H1 (cell line): ENCODE measurements at regions not wholly inside any gene's neighbourhood (a gene's known extent, or its start where the extent isn't known, plus 50 kb on each side); places are given as distances from the start of the nearest gene placed in this dataset.

ENCODE experiments used
- CTCF ChIA-PET: fragments of 300-600 bp; sonication (Branson Sonifier 250); formaldehyde crosslinking; loops from one replicate; lab custom pipeline; 2021; ENCODE audit not compliant: partially characterized antibody; lab: Charles Lee
- POLR2A ChIA-PET: fragments of 300-600 bp; sonication (Branson Sonifier 250); formaldehyde crosslinking; loops from one replicate; lab custom pipeline; 2021; ENCODE audit warnings: inconsistent platforms; ENCODE audit not compliant: partially characterized antibody; lab: Charles Lee
- DNase-seq, 2 experiments: peaks; one replicate each; pipeline versions ENCODE4 v3.0.0 to v3.0.0-alpha.2; 2010 to 2022; ENCODE audit warnings: low spot score in 2 of 2, low read depth in 1 of 2, mixed read lengths in 1 of 2
- FAIRE-seq: peaks from 2 replicates; lab custom pipeline; 2011; peaks lifted over from hg19 to GRCh38; lab: Jason Lieb, UNC
- H2AFZ ChIP-seq: 2 replicates; pipeline ENCODE4 v1.8.1; 2012; ENCODE audit warnings: low read length, inconsistent platforms
- H2AK5ac ChIP-seq: 2 replicates; pipeline ENCODE4 v1.6.1; 2013; ENCODE audit warnings: low read depth, low read length
- H2BK120ac ChIP-seq: replicated peaks from 2 replicates; pipeline ENCODE3; 2013; ENCODE audit warnings: low read depth, low read length, inconsistent platforms
- H2BK12ac ChIP-seq: 2 replicates; pipeline ENCODE4 v1.6.1; 2013; ENCODE audit warnings: low read depth, low read length
- H2BK15ac ChIP-seq: 2 replicates; pipeline ENCODE4 v1.6.1; 2013; ENCODE audit warnings: low read length
- H2BK20ac ChIP-seq: 2 replicates; pipeline ENCODE4 v1.6.1; 2013; ENCODE audit warnings: low read length
- H2BK5ac ChIP-seq: 2 replicates; pipeline ENCODE4 v1.6.1; 2013; ENCODE audit warnings: low read depth, low read length
- H3K14ac ChIP-seq: 2 replicates; pipeline ENCODE4 v1.6.1; 2013; ENCODE audit warnings: inconsistent platforms; ENCODE audit not compliant: insufficient read length
- H3K18ac ChIP-seq: 2 replicates; pipeline ENCODE4 v1.6.1; 2013; ENCODE audit warnings: low read length; ENCODE audit errors: extremely low read depth
- H3K23ac ChIP-seq: 2 replicates; pipeline ENCODE4 v1.6.1; 2013; ENCODE audit warnings: inconsistent platforms; ENCODE audit not compliant: insufficient read length
- H3K23me2 ChIP-seq: 2 replicates; pipeline ENCODE4 v1.6.1; 2013; ENCODE audit warnings: low read depth, low read length
- H3K27ac ChIP-seq: 2 replicates; pipeline ENCODE4 v1.6.1; 2011; ENCODE audit warnings: low read depth, low read length, inconsistent platforms
- H3K27me3 ChIP-seq, 4 experiments: replicated peaks in 1 of 4; 1 replicate in 1 of 4; 2 replicates in 3 of 4; pipeline versions ENCODE4 v1.6.1 to v1.8.1; 2011 to 2013; ENCODE audit warnings: low read length in 3 of 4, mild to moderate bottlenecking in 3 of 4, inconsistent platforms in 2 of 4, mixed read lengths in 2 of 4, moderate library complexity in 1 of 4; ENCODE audit not compliant: control insufficient read depth in 3 of 4, insufficient read depth in 3 of 4; ENCODE audit errors: extremely low read depth in 1 of 4
- H3K36me3 ChIP-seq, 4 experiments: 2 replicates each; pipeline versions ENCODE4 v1.6.1 to v1.8.1; 2011 to 2013; ENCODE audit warnings: mild to moderate bottlenecking in 4 of 4, low read length in 3 of 4, moderate library complexity in 2 of 4, control low read depth in 1 of 4, inconsistent platforms in 1 of 4; ENCODE audit not compliant: insufficient read depth in 4 of 4, control insufficient read depth in 2 of 4
- H3K4ac ChIP-seq: replicated peaks from 2 replicates; pipeline ENCODE3; 2013; ENCODE audit warnings: low read length, low read depth, mixed read lengths, inconsistent platforms; ENCODE audit not compliant: insufficient read length
- H3K4me1 ChIP-seq, 4 experiments: replicated peaks in 1 of 4; 1 replicate in 1 of 4; 2 replicates in 3 of 4; pipeline versions ENCODE4 v1.6.1 to v1.8.1; 2011 to 2013; ENCODE audit warnings: low read length in 3 of 4, inconsistent platforms in 2 of 4, mixed read lengths in 1 of 4; ENCODE audit not compliant: insufficient read depth in 4 of 4, control insufficient read depth in 3 of 4
- H3K4me2 ChIP-seq, 2 experiments: 2 replicates each; pipeline versions ENCODE4 v1.6.1 to v1.8.1; 2011 to 2013; ENCODE audit warnings: low read depth in 2 of 2, low read length in 2 of 2, control low read depth in 1 of 2, inconsistent platforms in 1 of 2, mild to moderate bottlenecking in 1 of 2; ENCODE audit not compliant: insufficient read depth in 1 of 2
- H3K4me3 ChIP-seq, 4 experiments: fragments of 200-600, 300-600 bp in 1 of 4; sonication (generic), shearing (Covaris generic), sonication (Bioruptor Twin) in 1 of 4; 2 replicates each; pipeline versions ENCODE4 v1.5.1 to v1.8.1; 2011 to 2016; ENCODE audit warnings: low read length in 4 of 4, low read depth in 3 of 4, control low read depth in 2 of 4, inconsistent platforms in 2 of 4, mild to moderate bottlenecking in 2 of 4, mixed read lengths in 1 of 4, moderate library complexity in 1 of 4; ENCODE audit not compliant: insufficient read depth in 2 of 4; ENCODE audit errors: extremely low read depth in 1 of 4
- H3K56ac ChIP-seq: replicated peaks from 2 replicates; pipeline ENCODE3; 2013; ENCODE audit warnings: low read depth, mild to moderate bottlenecking, mixed read lengths, low read length, inconsistent platforms; ENCODE audit not compliant: insufficient read length
- H3K79me1 ChIP-seq: 2 replicates; pipeline ENCODE4 v1.6.1; 2013; ENCODE audit warnings: low read depth, low read length, control low read depth
- H3K79me2 ChIP-seq, 2 experiments: 2 replicates each; pipeline versions ENCODE4 v1.6.1 to v1.8.1; 2012 to 2013; ENCODE audit warnings: low read length in 2 of 2, mild to moderate bottlenecking in 2 of 2, inconsistent platforms in 1 of 2; ENCODE audit not compliant: insufficient read depth in 2 of 2, control insufficient read depth in 1 of 2
- H3K9ac ChIP-seq, 4 experiments: replicated peaks in 1 of 4; 1 replicate in 1 of 4; 2 replicates in 3 of 4; pipeline versions ENCODE4 v1.6.1 to v1.8.1; 2011 to 2013; ENCODE audit warnings: low read depth in 3 of 4, low read length in 3 of 4, control low read depth in 2 of 4, mild to moderate bottlenecking in 2 of 4, moderate library complexity in 2 of 4, inconsistent platforms in 1 of 4; ENCODE audit errors: extremely low read depth in 1 of 4
- H3K9me3 ChIP-seq, 2 experiments: 2 replicates each; pipeline versions ENCODE4 v1.6.1 to v1.8.1; 2012 to 2013; ENCODE audit warnings: mild to moderate bottlenecking in 2 of 2, moderate library complexity in 2 of 2, control low read depth in 1 of 2, inconsistent platforms in 1 of 2, low read depth in 1 of 2, low read length in 1 of 2, mixed read lengths in 1 of 2; ENCODE audit not compliant: insufficient read depth in 2 of 2
- H4K20me1 ChIP-seq, 2 experiments: replicated peaks in 1 of 2; 2 replicates each; pipeline versions ENCODE3 to v1.8.1; 2011 to 2013; ENCODE audit warnings: inconsistent platforms in 2 of 2, low read length in 2 of 2, mild to moderate bottlenecking in 1 of 2; ENCODE audit not compliant: insufficient read depth in 2 of 2, control insufficient read depth in 1 of 2
- H4K5ac ChIP-seq: 2 replicates; pipeline ENCODE4 v1.6.1; 2013; ENCODE audit warnings: low read length, low read depth, mixed read lengths, inconsistent platforms; ENCODE audit not compliant: insufficient read length
- H4K8ac ChIP-seq: 2 replicates; pipeline ENCODE4 v1.8.0; 2013; ENCODE audit warnings: mild to moderate bottlenecking, moderate library complexity, low read length, inconsistent platforms; ENCODE audit not compliant: insufficient read depth; ENCODE audit errors: extremely low read depth
- H4K91ac ChIP-seq: replicated peaks from 2 replicates; pipeline ENCODE3; 2013; ENCODE audit warnings: low read length, mixed read lengths, inconsistent platforms; ENCODE audit not compliant: insufficient read length
- BRCA1 ChIP-seq: IDR thresholded peaks from 2 replicates; pipeline ENCODE4 v1.6.1; 2012; ENCODE audit warnings: low read depth, low read length, improper control_type of control experiment
- CHD2 ChIP-seq: IDR thresholded peaks from 2 replicates; pipeline ENCODE4 v1.6.1; 2012; ENCODE audit warnings: low read length, improper control_type of control experiment
- GABPA ChIP-seq: IDR thresholded peaks from 2 replicates; pipeline ENCODE4 v1.6.1; 2011; ENCODE audit warnings: mild to moderate bottlenecking, low read length, moderate library complexity, borderline replicate concordance; ENCODE audit not compliant: insufficient read depth
- JUND ChIP-seq: IDR thresholded peaks from 2 replicates; pipeline ENCODE4 v1.6.1; 2011; ENCODE audit warnings: mild to moderate bottlenecking, improper control_type of control experiment, low read length
- POLR2A ChIP-seq, 2 experiments: IDR thresholded peaks; 1 replicate in 1 of 2; 2 replicates in 1 of 2; pipeline ENCODE4 v1.6.1; 2011; ENCODE audit warnings: low read depth in 2 of 2, low read length in 2 of 2, mild to moderate bottlenecking in 2 of 2; ENCODE audit errors: control extremely low read depth in 1 of 2
- RXRA ChIP-seq: IDR thresholded peaks from 2 replicates; pipeline ENCODE4 v1.6.1; 2011; ENCODE audit warnings: low read depth, mild to moderate bottlenecking, low read length, moderate library complexity; ENCODE audit not compliant: insufficient read depth
- SIRT6 ChIP-seq: IDR thresholded peaks from one replicate; pipeline ENCODE4 v1.7.1; 2012; ENCODE audit warnings: low read length, inconsistent platforms
- SIX5 ChIP-seq: IDR thresholded peaks from 2 replicates; pipeline ENCODE4 v1.6.1; 2011; ENCODE audit warnings: mild to moderate bottlenecking, low read depth, low read length
- SP1 ChIP-seq: IDR thresholded peaks from 2 replicates; pipeline ENCODE4 v1.6.1; 2011; ENCODE audit warnings: low read depth, low read length
- SP4 ChIP-seq: IDR thresholded peaks from 2 replicates; pipeline ENCODE4 v1.6.1; 2012; ENCODE audit warnings: low read length, inconsistent platforms
- SUZ12 ChIP-seq: fragments of 200-600 bp; sonication (generic); IDR thresholded peaks from 2 replicates; pipeline ENCODE4 v1.6.1; 2012; ENCODE audit warnings: mild to moderate bottlenecking, inconsistent platforms, low read length, moderate library complexity, mixed read lengths
- TAF1 ChIP-seq: IDR thresholded peaks from 2 replicates; pipeline ENCODE4 v1.6.1; 2011; ENCODE audit warnings: mild to moderate bottlenecking, low read depth, low read length
- TAF7 ChIP-seq: optimal IDR thresholded peaks from 2 replicates; pipeline ENCODE3; 2011; ENCODE audit warnings: low read depth, mild to moderate bottlenecking, inconsistent platforms, low read length, moderate library complexity, borderline replicate concordance
- TCF12 ChIP-seq: IDR thresholded peaks from 2 replicates; pipeline ENCODE4 v1.6.1; 2011; ENCODE audit warnings: low read depth, mild to moderate bottlenecking, low read length

- Histone ChIP-seq H3K9ac (no peak overlapping the region), H3K56ac (no peak overlapping the region), H2BK5ac (no peak overlapping the region), H4K8ac (no peak overlapping the region), H3K18ac (no peak overlapping the region), H2AFZ (peak overlapping the region; percentile 74), H3K23me2 (no peaks in the 10 kb centered on the region; the same call in 1 of the 2 replicates), H3K4ac (no peak overlapping the region), H3K4me2 (no peak overlapping the region), H3K14ac (no peak overlapping the region), H2BK20ac (no peak overlapping the region), H3K4me1 (no peaks in the 10 kb centered on the region; a peak in 1 of 7 replicates), H3K27me3 (no peaks in the 10 kb centered on the region), H3K23ac (no peak overlapping the region), H4K20me1 (no peaks in the 10 kb centered on the region), H4K5ac (no peak overlapping the region), H3K27ac (no peak overlapping the region), H3K4me3 (no peak overlapping the region), H4K91ac (no peak overlapping the region), H2BK120ac (no peak overlapping the region), H3K79me2 (no peaks in the 10 kb centered on the region), H3K9me3 (no peaks in the 10 kb centered on the region), H2BK15ac (no peak overlapping the region), H2AK5ac (no peak overlapping the region), H3K36me3 (no peaks in the 10 kb centered on the region), H2BK12ac (no peak overlapping the region), H3K79me1 (no peaks in the 10 kb centered on the region)
- no peak for FAIRE-seq
- ChIA-PET POLR2A (no interaction called here), CTCF (no interaction called here)
- no peak for DNase-seq
- TF ChIP-seq BRCA1 (no peak), SP4 (no peak), SP1 (no peak), TAF7 (no peak), POLR2A (IDR thresholded peaks at IDR 0.05; ENCODE audit: control extremely low read depth in 1 of 2, low read depth in 2 of 2, low read length in 2 of 2) (no peak), SIX5 (no peak), GABPA (no peak), RXRA (no peak), CHD2 (no peak), JUND (no peak), SIRT6 (no peak), TAF1 (no peak), SUZ12 (no peak), TCF12 (no peak)
These were observed 753.3 kb upstream of the ROBO1 start for GRCh38 chr3:80521081-80521480.
